ENCODE measurements at regions not wholly inside any gene's neighbourhood (a gene's known extent, or its start where the extent isn't known, plus 50 kb on each side); places are given as distances from the start of the nearest gene placed in this dataset.

DNA sequence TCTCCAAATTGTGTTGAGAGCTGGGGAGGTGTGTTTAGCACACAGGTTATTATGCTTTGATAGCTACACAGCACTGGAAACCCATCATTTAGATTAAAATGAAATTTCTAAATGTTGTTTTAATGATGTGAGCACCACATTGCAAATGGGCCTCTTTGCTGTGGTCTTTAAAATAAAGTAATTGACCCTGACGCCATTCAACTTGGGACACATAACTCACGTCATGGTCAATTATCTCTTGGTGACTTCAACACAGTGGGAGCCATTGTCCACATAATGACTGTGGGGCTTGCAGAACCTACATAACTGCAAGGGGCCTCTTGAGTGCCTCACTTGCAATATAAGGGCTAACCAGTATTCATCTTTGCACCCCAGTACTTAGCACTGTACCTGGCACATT is 280.4 kb downstream of the HLX start:
- no peak overlapping the region for H3K27ac Mint-ChIP-seq

DNA sequence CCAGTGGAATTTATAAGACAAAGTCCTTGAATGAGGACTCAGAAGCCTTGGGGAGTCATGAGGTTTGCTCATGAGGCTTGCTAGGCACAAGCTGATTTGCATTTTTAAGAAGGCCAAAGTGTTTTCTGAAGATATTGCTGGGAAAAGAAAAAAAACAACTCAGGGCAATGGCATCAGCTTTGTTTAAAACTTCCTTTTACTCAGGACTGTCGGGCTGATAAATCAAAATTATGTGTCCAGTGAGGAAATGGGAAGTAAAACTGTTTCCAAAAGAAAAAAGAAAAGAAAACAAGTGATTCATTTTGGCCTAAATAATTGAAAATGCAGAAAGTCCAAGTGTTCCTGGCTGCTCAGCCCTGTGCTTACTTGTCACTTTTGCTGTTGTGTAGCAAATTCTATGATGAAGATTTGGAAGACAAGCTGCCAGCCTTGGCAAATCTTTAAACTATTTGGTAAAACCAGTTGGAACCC is 282.4 kb downstream of the HLX start:
- no peaks in the 10 kb centered on the region for H3K9me3 Mint-ChIP-seq (ENCODE audit: low read depth)
- H3K27ac Mint-ChIP-seq = no peak overlapping the region
- H3K4me3 Mint-ChIP-seq = no peak overlapping the region
- H3K36me3 Mint-ChIP-seq = no peaks in the 10 kb centered on the region
- H3K27me3 Mint-ChIP-seq = peaks cover 11% of the 10 kb centered on the region
- H3K4me1 Mint-ChIP-seq (ENCODE audit: low read depth) = no peaks in the 10 kb centered on the region

More for the DNA sequence above, 280.4 kb downstream of the HLX start:
- no peaks in the 10 kb centered on the region for H3K36me3 Mint-ChIP-seq
- H3K9me3 Mint-ChIP-seq (ENCODE audit: low read depth) = no peaks in the 10 kb centered on the region
- H3K4me3 Mint-ChIP-seq = no peak overlapping the region
- peaks cover 5% of the 10 kb centered on the region for H3K27me3 Mint-ChIP-seq
- no peaks in the 10 kb centered on the region for H3K4me1 Mint-ChIP-seq (ENCODE audit: low read depth)

- Mint-ChIP-seq H3K27me3 (peaks cover 11% of the 10 kb centered on the region), H3K4me3 (no peak overlapping the region), H3K27ac (no peak overlapping the region), H3K36me3 (no peaks in the 10 kb centered on the region), H3K4me1 (ENCODE audit: low read depth) (no peaks in the 10 kb centered on the region), H3K9me3 (ENCODE audit: low read depth) (no peaks in the 10 kb centered on the region)
Observed at GRCh38 chr1:221162352-221162751, 283.1 kb downstream of the HLX start.

DNA sequence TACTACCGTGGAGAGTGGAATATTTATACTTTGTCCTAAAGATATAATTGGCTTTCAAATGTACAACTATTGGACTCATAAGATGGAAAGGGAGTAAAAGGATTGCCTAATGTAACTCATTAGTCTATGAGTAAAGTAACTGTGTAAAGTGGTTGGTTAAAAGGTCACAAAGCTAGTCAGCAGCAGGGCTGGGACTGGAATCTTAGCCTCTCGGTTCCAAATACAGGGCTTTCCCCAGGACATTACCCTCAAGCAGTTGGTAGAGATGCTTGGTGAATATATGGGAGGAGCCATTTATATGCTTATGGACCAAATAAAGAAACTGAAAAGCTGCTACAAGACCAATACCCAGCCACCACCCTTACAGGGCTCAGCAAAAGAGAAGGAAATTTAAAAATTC is 283.7 kb downstream of the HLX start:
- Mint-ChIP-seq H3K9me3 (ENCODE audit: low read depth) (no peaks in the 10 kb centered on the region), H3K36me3 (no peaks in the 10 kb centered on the region), H3K4me1 (ENCODE audit: low read depth) (no peaks in the 10 kb centered on the region), H3K27me3 (peaks cover 11% of the 10 kb centered on the region), H3K4me3 (no peak overlapping the region), H3K27ac (no peak overlapping the region)

DNA sequence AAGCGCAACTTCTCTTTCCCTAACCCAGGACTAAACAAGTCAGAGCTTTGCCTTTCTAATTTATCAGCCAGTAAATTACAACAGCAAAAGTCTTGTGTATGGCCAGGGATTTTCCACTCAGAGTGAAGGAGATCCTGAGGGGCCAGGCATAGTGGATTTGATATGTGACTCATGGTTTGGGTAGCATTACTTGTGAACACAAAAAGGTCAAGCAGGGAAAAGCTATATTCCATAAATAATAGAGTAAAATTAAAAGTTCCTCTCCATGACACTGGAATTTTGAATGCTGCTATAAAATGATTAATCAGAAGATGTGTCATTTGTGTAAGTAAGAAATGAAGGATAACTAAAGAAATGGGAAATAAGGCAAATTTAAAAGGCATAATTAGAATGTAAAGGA is 284.8 kb downstream of the HLX start:
- Mint-ChIP-seq H3K36me3 (no peaks in the 10 kb centered on the region), H3K9me3 (ENCODE audit: low read depth) (no peaks in the 10 kb centered on the region), H3K4me3 (no peak overlapping the region), H3K4me1 (ENCODE audit: low read depth) (no peaks in the 10 kb centered on the region), H3K27ac (no peak overlapping the region), H3K27me3 (peaks cover 11% of the 10 kb centered on the region)

- Mint-ChIP-seq H3K4me1 (ENCODE audit: low read depth) (no peaks in the 10 kb centered on the region), H3K4me3 (no peak overlapping the region), H3K27me3 (peaks cover 11% of the 10 kb centered on the region), H3K27ac (no peak overlapping the region), H3K36me3 (no peaks in the 10 kb centered on the region), H3K9me3 (ENCODE audit: low read depth) (no peaks in the 10 kb centered on the region)
Observed at GRCh38 chr1:221164951-221165838, 286.0 kb downstream of the HLX start.

DNA sequence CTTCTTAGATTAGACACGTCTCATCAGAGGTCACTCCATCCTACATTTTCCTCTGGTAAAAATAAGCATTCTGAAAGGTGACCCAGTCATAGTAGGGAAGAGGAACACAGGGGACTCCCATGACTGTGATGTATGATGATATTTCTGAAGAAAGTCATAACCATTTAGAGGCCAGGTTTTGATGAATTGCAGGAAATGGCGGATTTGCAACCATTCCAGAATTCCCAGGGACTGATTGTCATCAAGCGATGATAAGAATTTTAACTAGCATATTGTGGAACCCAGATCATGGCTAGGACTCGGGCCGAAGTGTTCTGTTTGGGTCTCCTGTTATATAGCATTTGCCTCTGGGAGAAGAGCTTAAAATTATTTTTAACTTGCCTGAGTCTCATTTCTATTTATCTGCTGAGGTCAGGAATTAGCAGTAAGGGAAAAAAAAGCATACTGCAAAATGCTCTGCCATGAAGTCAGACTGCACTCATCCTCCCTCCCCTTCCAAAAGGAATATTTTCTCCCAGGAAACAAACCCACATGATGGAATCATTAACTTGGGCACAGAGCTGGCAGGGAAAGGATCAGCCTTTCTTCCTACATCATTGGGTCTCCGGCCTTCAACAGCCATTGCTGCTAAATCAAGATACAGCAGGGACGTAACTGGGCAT is 286.7 kb downstream of the HLX start:
- Mint-ChIP-seq H3K4me3 (no peak overlapping the region), H3K27ac (no peak overlapping the region), H3K36me3 (no peaks in the 10 kb centered on the region), H3K4me1 (ENCODE audit: low read depth) (no peaks in the 10 kb centered on the region), H3K27me3 (peaks cover 11% of the 10 kb centered on the region), H3K9me3 (ENCODE audit: low read depth) (no peaks in the 10 kb centered on the region)

GRCh38 chr1:221166559-221167318 is 287.5 kb downstream of the HLX start:
- Mint-ChIP-seq H3K4me1 (ENCODE audit: low read depth) (no peaks in the 10 kb centered on the region), H3K27me3 (peaks cover 9% of the 10 kb centered on the region), H3K36me3 (no peaks in the 10 kb centered on the region), H3K27ac (no peak overlapping the region), H3K9me3 (ENCODE audit: low read depth) (peaks cover 5% of the 10 kb centered on the region), H3K4me3 (no peak overlapping the region)

DNA sequence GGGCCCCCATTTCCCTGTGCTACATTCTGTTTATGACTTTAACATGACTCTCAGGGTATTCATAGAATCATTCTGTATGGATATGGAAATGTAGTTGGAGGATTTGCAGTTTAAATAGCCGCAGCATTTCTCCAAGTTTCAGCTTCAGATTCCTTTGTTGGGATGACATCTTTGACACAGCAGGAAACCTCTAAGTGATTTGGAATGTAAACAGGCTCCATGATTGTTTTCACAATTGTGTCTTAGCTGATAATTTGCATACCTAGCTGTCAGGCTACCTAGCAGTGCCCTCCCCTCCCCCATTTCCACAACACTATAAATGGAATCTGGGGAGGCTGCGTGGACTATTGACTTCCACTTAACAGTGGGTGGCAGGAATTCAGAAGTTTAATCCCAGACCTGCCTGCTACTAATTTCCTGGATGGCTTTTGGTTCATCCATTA is 290.2 kb downstream of the HLX start:
- no peaks in the 10 kb centered on the region for H3K36me3 Mint-ChIP-seq
- no peak overlapping the region for H3K27ac Mint-ChIP-seq
- H3K4me3 Mint-ChIP-seq = no peak overlapping the region
- peaks cover 6% of the 10 kb centered on the region for H3K27me3 Mint-ChIP-seq
- H3K9me3 Mint-ChIP-seq (ENCODE audit: low read depth) = peaks cover 7% of the 10 kb centered on the region
- H3K4me1 Mint-ChIP-seq (ENCODE audit: low read depth) = no peaks in the 10 kb centered on the region

DNA sequence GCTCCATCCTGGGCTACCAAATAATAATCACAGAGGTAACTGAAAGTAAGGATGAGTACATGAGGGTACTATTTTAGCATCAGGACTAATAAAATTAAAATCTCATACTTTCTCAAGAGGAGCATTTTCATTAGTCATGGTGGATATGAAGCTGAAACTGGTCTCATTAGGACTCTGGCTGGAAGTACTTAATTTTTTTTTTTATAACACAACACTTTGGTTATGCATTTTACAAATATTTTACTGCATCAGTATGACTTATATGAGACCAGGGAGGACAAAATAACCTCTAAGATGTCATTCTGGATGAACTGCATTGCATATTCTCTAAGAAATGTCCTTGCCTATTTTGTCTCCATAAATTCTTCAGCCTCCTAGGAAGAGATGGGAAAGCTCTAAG is 290.9 kb downstream of the HLX start:
- Mint-ChIP-seq H3K27me3 (peaks cover 1% of the 10 kb centered on the region), H3K4me1 (ENCODE audit: low read depth) (no peaks in the 10 kb centered on the region), H3K9me3 (ENCODE audit: low read depth) (peaks cover 7% of the 10 kb centered on the region), H3K27ac (no peak overlapping the region), H3K4me3 (no peak overlapping the region), H3K36me3 (no peaks in the 10 kb centered on the region)

- H3K36me3 Mint-ChIP-seq = no peaks in the 10 kb centered on the region
- H3K27me3 Mint-ChIP-seq = no peaks in the 10 kb centered on the region
- no peak overlapping the region for H3K27ac Mint-ChIP-seq
- peaks cover 7% of the 10 kb centered on the region for H3K9me3 Mint-ChIP-seq (ENCODE audit: low read depth)
- no peaks in the 10 kb centered on the region for H3K4me1 Mint-ChIP-seq (ENCODE audit: low read depth)
- H3K4me3 Mint-ChIP-seq = no peak overlapping the region
Observed at GRCh38 chr1:221171768-221172167, 292.5 kb downstream of the HLX start.

GRCh38 chr1:221172841-221173240 is 293.6 kb downstream of the HLX start:
- Mint-ChIP-seq H3K4me1 (ENCODE audit: low read depth) (no peaks in the 10 kb centered on the region), H3K36me3 (no peaks in the 10 kb centered on the region), H3K4me3 (no peak overlapping the region), H3K27me3 (no peaks in the 10 kb centered on the region), H3K9me3 (ENCODE audit: low read depth) (peaks cover 7% of the 10 kb centered on the region), H3K27ac (no peak overlapping the region)

DNA sequence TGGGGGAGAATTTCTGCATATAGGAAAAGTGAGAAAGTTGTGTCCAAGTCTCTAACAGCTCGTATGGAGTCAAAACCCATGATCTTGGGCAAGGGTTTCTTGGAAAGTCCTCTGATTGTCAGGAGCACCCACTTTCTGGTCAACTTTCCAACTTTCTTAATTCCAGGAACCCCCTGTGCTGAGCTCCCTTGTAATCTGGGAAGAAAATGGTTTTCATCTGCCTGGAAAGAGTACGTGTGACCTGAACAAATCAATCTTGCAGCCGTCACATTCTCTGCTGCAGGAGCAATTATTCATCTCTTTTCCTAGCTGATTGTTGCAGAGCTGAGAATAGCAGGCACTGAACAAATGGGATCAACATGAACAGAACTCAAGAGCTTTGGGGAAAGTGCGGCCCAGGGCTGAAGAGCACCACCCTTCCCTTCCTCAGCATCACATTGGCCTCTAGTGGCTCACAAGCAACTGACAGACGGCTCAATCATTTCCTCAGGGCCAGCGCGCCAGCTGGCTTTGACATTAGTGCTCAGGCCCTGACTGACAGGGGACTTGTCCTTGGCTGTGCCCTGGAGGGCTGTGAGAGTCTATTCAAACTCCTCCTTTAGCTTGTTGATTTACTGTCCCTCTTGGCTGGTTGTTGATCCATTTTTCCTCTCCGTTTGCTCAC is 295.2 kb downstream of the HLX start:
- H3K27ac Mint-ChIP-seq = no peak overlapping the region
- H3K4me1 Mint-ChIP-seq (ENCODE audit: low read depth) = no peaks in the 10 kb centered on the region
- H3K4me3 Mint-ChIP-seq = no peak overlapping the region
- peaks cover 4% of the 10 kb centered on the region for H3K27me3 Mint-ChIP-seq
- H3K9me3 Mint-ChIP-seq (ENCODE audit: low read depth) = peaks cover 7% of the 10 kb centered on the region
- no peaks in the 10 kb centered on the region for H3K36me3 Mint-ChIP-seq

GRCh38 chr1:221175249-221175648 is 296.0 kb downstream of the HLX start:
- H3K27ac Mint-ChIP-seq = no peak overlapping the region
- H3K4me3 Mint-ChIP-seq = no peak overlapping the region
- H3K9me3 Mint-ChIP-seq (ENCODE audit: low read depth) = peaks cover 7% of the 10 kb centered on the region
- no peaks in the 10 kb centered on the region for H3K36me3 Mint-ChIP-seq
- no peaks in the 10 kb centered on the region for H3K4me1 Mint-ChIP-seq (ENCODE audit: low read depth)
- peaks cover 4% of the 10 kb centered on the region for H3K27me3 Mint-ChIP-seq
